ENCODE measurements at regions not wholly inside any gene's neighbourhood (a gene's known extent, or its start where the extent isn't known, plus 50 kb on each side); places are given as distances from the start of the nearest gene placed in this dataset.

DNA sequence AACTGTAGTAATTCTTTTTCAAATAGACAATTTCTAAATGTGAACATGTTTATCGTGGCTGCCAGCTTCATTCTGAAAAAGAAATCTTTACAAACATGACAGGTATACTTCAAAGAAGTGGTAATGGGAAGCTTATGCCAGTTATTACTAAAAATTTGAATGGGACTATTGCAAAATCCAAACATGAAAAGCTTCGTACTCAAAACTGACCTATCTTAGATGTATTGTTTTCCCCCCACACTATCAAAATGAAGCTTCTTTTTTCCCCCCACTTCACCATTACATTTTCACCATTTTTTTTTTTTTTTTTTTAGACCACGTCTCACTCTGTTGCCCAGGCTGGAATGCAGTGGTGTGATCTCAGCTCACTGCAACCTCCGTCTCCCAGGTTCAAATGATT, 50.4 kb upstream of the SERTAD2 start:
- Histone ChIP-seq H3K4me1 (ENCODE audit: insufficient read depth, low read length) (peaks cover 2% of the 10 kb centered on the region; the same call in 1 of the 2 replicates), H3K36me3 (replicated peaks in 1 of 2; ENCODE audit: control insufficient read depth in 1 of 2, insufficient read depth in 2 of 2, low read length in 2 of 2) (no peaks in the 10 kb centered on the region), H2AFZ (ENCODE audit: low read length) (no peak overlapping the region), H3K4me2 (ENCODE audit: low read depth, low read length) (no peak overlapping the region), H3K79me2 (ENCODE audit: insufficient read depth, low read length) (no peaks in the 10 kb centered on the region), H3K9me3 (ENCODE audit: low read length) (no peaks in the 10 kb centered on the region), H3K4me3 (replicated peaks in 1 of 3; ENCODE audit: insufficient read depth in 1 of 3, low read depth in 2 of 3, low read length in 3 of 3) (no peak overlapping the region), H4K20me1 (ENCODE audit: insufficient read depth, low read length) (no peaks in the 10 kb centered on the region), H3K9ac (ENCODE audit: insufficient read depth, low read depth, low read length) (no peak overlapping the region), H3K27ac (ENCODE audit: extremely low read length, insufficient read depth, low read length) (no peak overlapping the region), H3K27me3 (ENCODE audit: control insufficient read depth in 1 of 2, insufficient read depth in 2 of 2, low read length in 2 of 2) (no peaks in the 10 kb centered on the region)
- CTCF ChIA-PET (ENCODE audit: low intra/inter-chr PET ratio, low total read pairs) = no interaction called here
- TF ChIP-seq, protein P1, sequence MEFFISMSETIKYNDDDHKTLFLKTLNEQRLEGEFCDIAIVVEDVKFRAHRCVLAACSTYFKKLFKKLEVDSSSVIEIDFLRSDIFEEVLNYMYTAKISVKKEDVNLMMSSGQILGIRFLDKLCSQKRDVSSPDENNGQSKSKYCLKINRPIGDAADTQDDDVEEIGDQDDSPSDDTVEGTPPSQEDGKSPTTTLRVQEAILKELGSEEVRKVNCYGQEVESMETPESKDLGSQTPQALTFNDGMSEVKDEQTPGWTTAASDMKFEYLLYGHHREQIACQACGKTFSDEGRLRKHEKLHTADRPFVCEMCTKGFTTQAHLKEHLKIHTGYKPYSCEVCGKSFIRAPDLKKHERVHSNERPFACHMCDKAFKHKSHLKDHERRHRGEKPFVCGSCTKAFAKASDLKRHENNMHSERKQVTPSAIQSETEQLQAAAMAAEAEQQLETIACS (CRISPR knock-in tag; IDR thresholded peaks at IDR 0.05) = no peak
- TF ChIP-seq, protein P2, sequence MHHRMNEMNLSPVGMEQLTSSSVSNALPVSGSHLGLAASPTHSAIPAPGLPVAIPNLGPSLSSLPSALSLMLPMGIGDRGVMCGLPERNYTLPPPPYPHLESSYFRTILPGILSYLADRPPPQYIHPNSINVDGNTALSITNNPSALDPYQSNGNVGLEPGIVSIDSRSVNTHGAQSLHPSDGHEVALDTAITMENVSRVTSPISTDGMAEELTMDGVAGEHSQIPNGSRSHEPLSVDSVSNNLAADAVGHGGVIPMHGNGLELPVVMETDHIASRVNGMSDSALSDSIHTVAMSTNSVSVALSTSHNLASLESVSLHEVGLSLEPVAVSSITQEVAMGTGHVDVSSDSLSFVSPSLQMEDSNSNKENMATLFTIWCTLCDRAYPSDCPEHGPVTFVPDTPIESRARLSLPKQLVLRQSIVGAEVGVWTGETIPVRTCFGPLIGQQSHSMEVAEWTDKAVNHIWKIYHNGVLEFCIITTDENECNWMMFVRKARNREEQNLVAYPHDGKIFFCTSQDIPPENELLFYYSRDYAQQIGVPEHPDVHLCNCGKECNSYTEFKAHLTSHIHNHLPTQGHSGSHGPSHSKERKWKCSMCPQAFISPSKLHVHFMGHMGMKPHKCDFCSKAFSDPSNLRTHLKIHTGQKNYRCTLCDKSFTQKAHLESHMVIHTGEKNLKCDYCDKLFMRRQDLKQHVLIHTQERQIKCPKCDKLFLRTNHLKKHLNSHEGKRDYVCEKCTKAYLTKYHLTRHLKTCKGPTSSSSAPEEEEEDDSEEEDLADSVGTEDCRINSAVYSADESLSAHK (CRISPR knock-in tag; IDR thresholded peaks at IDR 0.05; ENCODE audit: borderline replicate concordance) = no peak
- TF ChIP-seq NKX3-1 (CRISPR knock-in tag; IDR thresholded peaks at IDR 0.05) (no peak), CBX1 (IDR thresholded peaks at IDR 0.05; ENCODE audit: low read depth) (no peak), MZF1 (CRISPR knock-in tag; IDR thresholded peaks at IDR 0.05; ENCODE audit: borderline replicate concordance) (no peak), ZFP36 (IDR thresholded peaks at IDR 0.05; ENCODE audit: borderline replicate concordance, low read depth, low read length, partially characterized antibody) (no peak)
- TF ChIP-seq, protein P3, sequence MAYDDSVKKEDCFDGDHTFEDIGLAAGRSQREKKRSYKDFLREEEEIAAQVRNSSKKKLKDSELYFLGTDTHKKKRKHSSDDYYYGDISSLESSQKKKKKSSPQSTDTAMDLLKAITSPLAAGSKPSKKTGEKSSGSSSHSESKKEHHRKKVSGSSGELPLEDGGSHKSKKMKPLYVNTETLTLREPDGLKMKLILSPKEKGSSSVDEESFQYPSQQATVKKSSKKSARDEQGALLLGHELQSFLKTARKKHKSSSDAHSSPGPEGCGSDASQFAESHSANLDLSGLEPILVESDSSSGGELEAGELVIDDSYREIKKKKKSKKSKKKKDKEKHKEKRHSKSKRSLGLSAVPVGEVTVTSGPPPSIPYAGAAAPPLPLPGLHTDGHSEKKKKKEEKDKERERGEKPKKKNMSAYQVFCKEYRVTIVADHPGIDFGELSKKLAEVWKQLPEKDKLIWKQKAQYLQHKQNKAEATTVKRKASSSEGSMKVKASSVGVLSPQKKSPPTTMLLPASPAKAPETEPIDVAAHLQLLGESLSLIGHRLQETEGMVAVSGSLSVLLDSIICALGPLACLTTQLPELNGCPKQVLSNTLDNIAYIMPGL (CRISPR knock-in tag; IDR thresholded peaks at IDR 0.05; ENCODE audit: borderline replicate concordance in 1 of 2, low read depth in 1 of 2) = no peak
- DNase-seq (ENCODE audit: low spot score) (no peak), FAIRE-seq (no peak), ATAC-seq (no peak)
- POLR2A ChIA-PET = interaction anchor here (0.8 kb wide), 1 partner anchor 53 kb away, joined by 3 read pairs; no protein-coding TSS in a partner anchor
- WGBS (ENCODE audit: low lambda C conversion rate) = 91% methylated on average over 4 of the region's 4 CpGs
- BruUV-seq (replicated peaks) = no TSS peak
- intact Hi-C loops (cut with micrococcal nuclease; ENCODE audit: unreplicated experiment) (no loop called here), in situ Hi-C loops (cut with HindIII; ENCODE audit: extremely low pct_ligation_motif_present, low pct_unique_long_range_greater_than_20kb) (no loop called here)

Measured in HepG2 (cell line).